B cell (primary cell): ENCODE measurements at regions not wholly inside any gene's neighbourhood (a gene's known extent, or its start where the extent isn't known, plus 50 kb on each side); places are given as distances from the start of the nearest gene placed in this dataset.

Experiments
- ATAC-seq: fragments of 200-7000 bp; cut with Tn5 transposase; one replicate; pipeline ENCODE4 v1.10.0; 2021; ENCODE audit warnings: low read depth, mild to moderate bottlenecking, moderate number of reproducible peaks, moderate library complexity
- CTCF ChIA-PET: fragments of 350-600 bp; sonication (Branson Sonifier 250); formaldehyde crosslinking; loops from one replicate; lab custom pipeline; 2021; ENCODE audit warnings: antibody characterized with exemption, inconsistent platforms; lab: Charles Lee
- POLR2A ChIA-PET: fragments of 350-600 bp; sonication (Branson Sonifier 250); formaldehyde crosslinking; loops from one replicate; lab custom pipeline; 2021; ENCODE audit warnings: antibody characterized with exemption; lab: Charles Lee
- DNase-seq: peaks from one replicate; pipeline ENCODE4 v3.0.0; 2013
- H2AFZ ChIP-seq: 2 replicates; pipeline ENCODE4 v1.6.1; 2012; ENCODE audit warnings: mild to moderate bottlenecking, low read depth, low read length; ENCODE audit not compliant: insufficient read depth, poor library complexity, severe bottlenecking
- H3K27ac ChIP-seq, 2 donors: 1 replicate in 1 of 2; 2 replicates in 1 of 2; pipeline ENCODE4 v1.5.1; 2012 to 2013; ENCODE audit warnings: low read length in 2 of 2, mild to moderate bottlenecking in 2 of 2, moderate library complexity in 1 of 2
- H3K27me3 ChIP-seq, 4 experiments: fragments of 200-600 bp in 1 of 4; sonication (generic) in 1 of 4; replicated peaks in 1 of 4; 1 replicate in 2 of 4; 2 replicates in 2 of 4; pipeline versions ENCODE4 v1.6.1 to v1.7.0; 2013 to 2016; ENCODE audit warnings: low read length in 3 of 4, mild to moderate bottlenecking in 2 of 4, mixed read lengths in 1 of 4, moderate library complexity in 1 of 4; ENCODE audit not compliant: insufficient read depth in 4 of 4, control insufficient read depth in 3 of 4; ENCODE audit errors: control extremely low read depth in 1 of 4
- H3K36me3 ChIP-seq, 2 experiments: replicated peaks in 1 of 2; 1 replicate in 1 of 2; 2 replicates in 1 of 2; pipeline versions ENCODE4 v1.6.1 to v1.7.1; 2013; ENCODE audit warnings: low read length in 1 of 2; ENCODE audit not compliant: insufficient read depth in 2 of 2, control insufficient read depth in 1 of 2; ENCODE audit errors: control extremely low read depth in 1 of 2, extremely low read depth in 1 of 2
- H3K4me1 ChIP-seq, 2 donors: fragments of 200-600 bp in 1 of 2; sonication (generic) in 1 of 2; 1 replicate in 1 of 2; 2 replicates in 1 of 2; pipeline versions ENCODE4 v1.5.1 to v1.6.1; 2013 to 2017; ENCODE audit warnings: low read length in 2 of 2; ENCODE audit not compliant: control insufficient read depth in 2 of 2, insufficient read depth in 2 of 2
- H3K4me2 ChIP-seq: replicated peaks from 2 replicates; pipeline ENCODE3; 2012; ENCODE audit warnings: mild to moderate bottlenecking, low read depth, low read length; ENCODE audit not compliant: poor library complexity, severe bottlenecking
- H3K4me3 ChIP-seq, 5 experiments: fragments of 200-600 bp in 1 of 5; sonication (generic) in 1 of 5; 1 replicate in 3 of 5; 2 replicates in 2 of 5; pipeline versions ENCODE4 v1.5.1 to v1.7.0; 2011 to 2016; ENCODE audit warnings: low read length in 4 of 5, mild to moderate bottlenecking in 4 of 5, low read depth in 2 of 5, control low read depth in 1 of 5, moderate library complexity in 1 of 5; ENCODE audit not compliant: insufficient read depth in 1 of 5; ENCODE audit errors: control extremely low read depth in 1 of 5, extremely low read depth in 1 of 5
- H3K79me2 ChIP-seq: fragments of 200-600 bp; sonication (generic); one replicate; pipeline ENCODE4 v1.6.0; 2016; ENCODE audit warnings: low read length; ENCODE audit not compliant: control insufficient read depth, insufficient read depth
- H3K9ac ChIP-seq: fragments of 200-600 bp; sonication (generic); 2 replicates; pipeline ENCODE4 v1.6.1; 2017; ENCODE audit warnings: mild to moderate bottlenecking, low read length, moderate library complexity
- H3K9me3 ChIP-seq, 3 donors: one replicate each; pipeline versions ENCODE4 v1.6.1 to v1.7.1; 2013; ENCODE audit warnings: low read length in 2 of 3; ENCODE audit not compliant: control insufficient read depth in 2 of 3, insufficient read depth in 1 of 3; ENCODE audit errors: control extremely low read depth in 1 of 3
- H4K20me1 ChIP-seq: 2 replicates; pipeline ENCODE4 v1.6.0; 2012; ENCODE audit warnings: mild to moderate bottlenecking, low read length; ENCODE audit not compliant: insufficient read depth, control insufficient read depth, poor library complexity, severe bottlenecking
- H3K27ac Mint-ChIP-seq: one replicate; pipeline ENCODE4 v1.8.0; 2021; ENCODE audit warnings: mixed read lengths
- H3K27me3 Mint-ChIP-seq: one replicate; pipeline ENCODE4 v1.8.0; 2021; ENCODE audit warnings: mixed read lengths
- H3K4me1 Mint-ChIP-seq: one replicate; pipeline ENCODE4 v1.8.0; 2021; ENCODE audit warnings: mixed read lengths
- H3K4me3 Mint-ChIP-seq: one replicate; pipeline ENCODE4 v1.8.0; 2021; ENCODE audit warnings: mixed read lengths
- H3K9me3 Mint-ChIP-seq: one replicate; pipeline ENCODE4 v1.8.0; 2022; ENCODE audit warnings: mixed read lengths; ENCODE audit not compliant: insufficient read depth
- EZH2 ChIP-seq: IDR thresholded peaks from 2 replicates; pipeline ENCODE4 v1.6.1; 2012; ENCODE audit warnings: borderline replicate concordance, low read depth, mild to moderate bottlenecking, moderate library complexity, low read length; ENCODE audit not compliant: insufficient read depth, poor library complexity, severe bottlenecking
- WGBS: methylation state at CpG from one replicate; pipeline ENCODE4 v1.1.5; 2013; ENCODE audit warnings: missing lambda C conversion rate; ENCODE audit not compliant: insufficient coverage; 5-methylcytosine and 5-hydroxymethylcytosine counted together
- intact Hi-C: fragments of 100-400 bp; cut with micrococcal nuclease; formaldehyde crosslinking; loops from one replicate; pipeline ENCODE4 v1.10.0; 2022
- TF ChIP-seq, protein P1 (sequence below): fragments of 200-600 bp; IDR thresholded peaks from one replicate; pipeline ENCODE4 v1.8.0; 2022; ENCODE audit warnings: antibody characterized with exemption, mild to moderate bottlenecking

DNA sequence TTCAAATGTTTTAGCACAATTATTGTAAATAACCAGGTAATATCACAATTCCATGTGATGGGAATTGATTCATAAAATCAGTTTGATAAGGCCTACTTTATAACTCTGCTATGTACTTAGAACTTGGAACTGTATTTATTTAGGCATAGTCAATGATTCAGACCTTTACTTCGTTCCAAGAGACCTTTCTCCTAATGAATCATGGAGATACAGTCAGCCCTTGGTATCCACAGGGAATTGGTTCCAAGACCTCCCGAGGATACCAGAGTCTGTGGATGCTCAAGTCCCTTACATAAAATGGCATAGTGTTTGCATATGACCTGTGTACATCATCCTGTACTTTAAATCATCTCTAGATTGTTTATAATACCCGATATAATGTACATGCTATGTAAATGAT, 60.8 kb upstream of the UMPS start:
- DNase-seq (no peak), ATAC-seq (no peak)
- Mint-ChIP-seq H3K27ac (no peak overlapping the region), H3K27me3 (no peaks in the 10 kb centered on the region), H3K9me3 (peaks cover 7% of the 10 kb centered on the region), H3K4me1 (peaks cover 3% of the 10 kb centered on the region), H3K4me3 (no peak overlapping the region)
- no peaks in the 10 kb centered on the region for H3K79me2 ChIP-seq
- 100% methylated on average over 1 of the region's 3 CpGs for WGBS
- TF ChIP-seq, protein P1, sequence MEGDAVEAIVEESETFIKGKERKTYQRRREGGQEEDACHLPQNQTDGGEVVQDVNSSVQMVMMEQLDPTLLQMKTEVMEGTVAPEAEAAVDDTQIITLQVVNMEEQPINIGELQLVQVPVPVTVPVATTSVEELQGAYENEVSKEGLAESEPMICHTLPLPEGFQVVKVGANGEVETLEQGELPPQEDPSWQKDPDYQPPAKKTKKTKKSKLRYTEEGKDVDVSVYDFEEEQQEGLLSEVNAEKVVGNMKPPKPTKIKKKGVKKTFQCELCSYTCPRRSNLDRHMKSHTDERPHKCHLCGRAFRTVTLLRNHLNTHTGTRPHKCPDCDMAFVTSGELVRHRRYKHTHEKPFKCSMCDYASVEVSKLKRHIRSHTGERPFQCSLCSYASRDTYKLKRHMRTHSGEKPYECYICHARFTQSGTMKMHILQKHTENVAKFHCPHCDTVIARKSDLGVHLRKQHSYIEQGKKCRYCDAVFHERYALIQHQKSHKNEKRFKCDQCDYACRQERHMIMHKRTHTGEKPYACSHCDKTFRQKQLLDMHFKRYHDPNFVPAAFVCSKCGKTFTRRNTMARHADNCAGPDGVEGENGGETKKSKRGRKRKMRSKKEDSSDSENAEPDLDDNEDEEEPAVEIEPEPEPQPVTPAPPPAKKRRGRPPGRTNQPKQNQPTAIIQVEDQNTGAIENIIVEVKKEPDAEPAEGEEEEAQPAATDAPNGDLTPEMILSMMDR = no peak
- TF ChIP-seq EZH2 = no peak
- H3K27me3 ChIP-seq = peaks cover 0 to 4% (median 0%) of the 10 kb centered on the region in 4 experiments
- H3K4me1 ChIP-seq = peaks cover 5% of the 10 kb centered on the region in 2 donors
- no peaks in the 10 kb centered on the region for H4K20me1 ChIP-seq
- H3K9ac ChIP-seq = no peak overlapping the region
- H3K36me3 ChIP-seq = no peaks in the 10 kb centered on the region
- no peak overlapping the region for H3K4me2 ChIP-seq
- intact Hi-C loops = no loop called here
- H3K27ac ChIP-seq = no peak overlapping the region
- no peak overlapping the region for H3K4me3 ChIP-seq
- peaks cover 0 to 14% (median 2%) of the 10 kb centered on the region in 3 donors for H3K9me3 ChIP-seq
- ChIA-PET POLR2A (no interaction called here), CTCF (no interaction called here)
- H2AFZ ChIP-seq = no peak overlapping the region

DNA sequence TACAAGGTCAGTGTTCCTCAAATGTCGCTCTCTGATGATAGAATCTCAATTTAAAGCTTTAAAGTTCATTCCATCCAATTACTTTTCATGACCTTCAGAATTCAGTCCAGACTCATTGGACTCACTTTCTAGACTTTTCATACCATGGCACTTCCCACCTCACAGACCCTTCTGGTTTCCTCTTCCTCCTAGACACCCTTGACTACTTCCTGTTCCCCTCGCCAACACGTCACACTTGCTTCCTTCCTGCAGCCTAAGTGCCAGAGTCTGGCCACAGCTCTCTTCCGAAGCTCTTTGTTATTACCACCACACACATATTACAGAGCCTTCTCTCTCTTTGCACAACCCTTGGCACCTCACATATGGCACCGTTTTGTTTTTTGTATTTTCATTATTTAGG, 59.1 kb upstream of the UMPS start:
- Mint-ChIP-seq H3K27me3 (no peaks in the 10 kb centered on the region), H3K27ac (no peak overlapping the region), H3K4me1 (peaks cover 3% of the 10 kb centered on the region), H3K9me3 (peaks cover 7% of the 10 kb centered on the region), H3K4me3 (no peak overlapping the region)
- Histone ChIP-seq H3K9ac (no peak overlapping the region), H2AFZ (peak overlapping the region; percentile 68), H3K4me2 (peak overlapping the region; percentile 10), H3K27me3 (no peaks in the 10 kb centered on the region), H4K20me1 (no peaks in the 10 kb centered on the region), H3K4me3 (peak overlapping the region in 1 of 5 experiments; percentile 1), H3K9me3 (peaks cover 0 to 14% (median 2%) of the 10 kb centered on the region in 3 donors), H3K36me3 (no peaks in the 10 kb centered on the region), H3K27ac (no peak overlapping the region), H3K4me1 (peaks cover 5% of the 10 kb centered on the region in 2 donors), H3K79me2 (no peaks in the 10 kb centered on the region)
- no peak for TF ChIP-seq EZH2
- TF ChIP-seq, protein P1 = no peak
- DNase-seq (no peak), ATAC-seq (no peak)
- CTCF ChIA-PET = interaction anchor here (1.4 kb wide), 1 partner anchor 18 kb away, joined by 7 read pairs; no protein-coding TSS in a partner anchor
- intact Hi-C loops = no loop called here
- 57% methylated on average over 4 of the region's 5 CpGs for WGBS
- POLR2A ChIA-PET = no interaction called here
